ENCODE measurements at regions not wholly inside any gene's neighbourhood (a gene's known extent, or its start where the extent isn't known, plus 50 kb on each side); places are given as distances from the start of the nearest gene placed in this dataset.
"Not testable (repeated sequence)": the region's sequence is repeated elsewhere in the genome, so short reads cannot be mapped to it uniquely, and the experiment has no call there.

GRCh38 chr2:105539331-105539730 lies 140.5 kb upstream of the FHL2 start:
- Mint-ChIP-seq H3K27ac (no peak overlapping the region), H3K9me3 (no peaks in the 10 kb centered on the region), H3K4me3 (no peak overlapping the region), H3K27me3 (peaks cover 4% of the 10 kb centered on the region), H3K36me3 (ENCODE audit: low read depth) (no peaks in the 10 kb centered on the region), H3K4me1 (peaks cover 6% of the 10 kb centered on the region)
- CTCF ChIA-PET, result interaction anchor here (1.5 kb wide), 1 partner anchor 18 kb away, joined by 5 read pairs; no protein-coding TSS in a partner anchor
- DNase-seq, result no peak
- POLR2A ChIA-PET, result no interaction called here

- Mint-ChIP-seq H3K27me3 (peaks cover 4% of the 10 kb centered on the region), H3K9me3 (no peaks in the 10 kb centered on the region), H3K36me3 (ENCODE audit: low read depth) (no peaks in the 10 kb centered on the region), H3K4me3 (no peak overlapping the region), H3K4me1 (peaks cover 6% of the 10 kb centered on the region), H3K27ac (no peak overlapping the region)
- CTCF ChIA-PET, result interaction anchor here (1.5 kb wide), 1 partner anchor 18 kb away, joined by 5 read pairs; no protein-coding TSS in a partner anchor
- POLR2A ChIA-PET, result no interaction called here
- DNase-seq, result no peak
Measured at GRCh38 chr2:105538840-105539239, 140.0 kb upstream of the FHL2 start.

GRCh38 chr2:105537920-105538319 lies 139.1 kb upstream of the FHL2 start:
- Mint-ChIP-seq H3K27me3 (peaks cover 4% of the 10 kb centered on the region), H3K36me3 (ENCODE audit: low read depth) (no peaks in the 10 kb centered on the region), H3K9me3 (no peaks in the 10 kb centered on the region), H3K4me1 (peaks cover 6% of the 10 kb centered on the region), H3K4me3 (no peak overlapping the region), H3K27ac (no peak overlapping the region)
- DNase-seq, result no peak
- ChIA-PET POLR2A (interaction anchor here (0.6 kb wide), 1 partner anchor 123 kb away, joined by 3 read pairs; no protein-coding TSS in a partner anchor), CTCF (interaction anchor here (0.5 to 0.8 kb wide), 2 partner anchors 16 to 942 kb away, joined by 3 read pairs; no protein-coding TSS in a partner anchor)

- POLR2A ChIA-PET, result no interaction called here
Measured at GRCh38 chr2:105537466-105537865, 138.6 kb upstream of the FHL2 start.

GRCh38 chr2:105536175-105536574 lies 137.3 kb upstream of the FHL2 start:
- Mint-ChIP-seq H3K9me3 (no peaks in the 10 kb centered on the region), H3K4me1 (peaks cover 6% of the 10 kb centered on the region), H3K4me3 (no peak overlapping the region), H3K36me3 (ENCODE audit: low read depth) (no peaks in the 10 kb centered on the region), H3K27ac (no peak overlapping the region), H3K27me3 (peaks cover 4% of the 10 kb centered on the region)
- no peak for DNase-seq
- POLR2A ChIA-PET, result no interaction called here
- CTCF ChIA-PET, result no interaction called here

More at GRCh38 chr2:105537466-105537865, 138.6 kb upstream of the FHL2 start:
- H3K36me3 Mint-ChIP-seq (ENCODE audit: low read depth), result no peaks in the 10 kb centered on the region
- CTCF ChIA-PET, result interaction anchor here (0.5 to 0.8 kb wide), 2 partner anchors 16 to 943 kb away, joined by 3 read pairs; no protein-coding TSS in a partner anchor
- H3K27me3 Mint-ChIP-seq, result peaks cover 4% of the 10 kb centered on the region
- H3K9me3 Mint-ChIP-seq, result no peaks in the 10 kb centered on the region
- H3K27ac Mint-ChIP-seq, result no peak overlapping the region
- peaks cover 6% of the 10 kb centered on the region for H3K4me1 Mint-ChIP-seq
- no peak for DNase-seq
- no peak overlapping the region for H3K4me3 Mint-ChIP-seq

- POLR2A ChIA-PET, result not testable (repeated sequence)
Measured at GRCh38 chr2:105529258-105529657, 130.4 kb upstream of the FHL2 start.

GRCh38 chr2:105526000-105526925 lies 127.4 kb upstream of the FHL2 start:
- Mint-ChIP-seq H3K4me3 (no peak overlapping the region), H3K27me3 (peaks cover 12% of the 10 kb centered on the region), H3K9me3 (no peaks in the 10 kb centered on the region), H3K27ac (no peak overlapping the region), H3K36me3 (ENCODE audit: low read depth) (no peaks in the 10 kb centered on the region), H3K4me1 (no peaks in the 10 kb centered on the region)
- ChIA-PET POLR2A (no interaction called here), CTCF (interaction anchor here (1.0 kb wide), 1 partner anchor 15 kb away, joined by 4 read pairs; no protein-coding TSS in a partner anchor)
- DNase-seq, result no peak

More at GRCh38 chr2:105529258-105529657, 130.4 kb upstream of the FHL2 start:
- H3K36me3 Mint-ChIP-seq (ENCODE audit: low read depth); H3K27ac Mint-ChIP-seq; H3K9me3 Mint-ChIP-seq; H3K4me1 Mint-ChIP-seq; CTCF ChIA-PET; DNase-seq; H3K4me3 Mint-ChIP-seq: not testable (repeated sequence)
- H3K27me3 Mint-ChIP-seq, result peaks cover 12% of the 10 kb centered on the region

GRCh38 chr2:105525201-105525600 lies 126.3 kb upstream of the FHL2 start:
- no peaks in the 10 kb centered on the region for H3K4me1 Mint-ChIP-seq
- ChIA-PET POLR2A (no interaction called here), CTCF (interaction anchor here (0.5 to 1.0 kb wide), 2 partner anchors 16 to 1048 kb away, joined by 3 to 4 read pairs; no protein-coding TSS in a partner anchor)
- no peak overlapping the region for H3K27ac Mint-ChIP-seq
- DNase-seq, result no peak
- no peaks in the 10 kb centered on the region for H3K36me3 Mint-ChIP-seq (ENCODE audit: low read depth)
- H3K4me3 Mint-ChIP-seq, result no peak overlapping the region
- no peaks in the 10 kb centered on the region for H3K9me3 Mint-ChIP-seq
- H3K27me3 Mint-ChIP-seq, result peaks cover 12% of the 10 kb centered on the region

- DNase-seq, result no peak
- Mint-ChIP-seq H3K36me3 (ENCODE audit: low read depth) (no peaks in the 10 kb centered on the region), H3K4me3 (no peak overlapping the region), H3K27me3 (peaks cover 7% of the 10 kb centered on the region), H3K9me3 (no peaks in the 10 kb centered on the region), H3K4me1 (no peaks in the 10 kb centered on the region), H3K27ac (no peak overlapping the region)
- ChIA-PET CTCF (interaction anchor here (0.6 to 1.3 kb wide), 3 partner anchors 74 to 1079 kb away, joined by 3 read pairs; no protein-coding TSS in a partner anchor), POLR2A (no interaction called here)
Measured at GRCh38 chr2:105522645-105523044, 123.8 kb upstream of the FHL2 start.

GRCh38 chr2:105521616-105522015 lies 122.8 kb upstream of the FHL2 start:
- no peaks in the 10 kb centered on the region for H3K36me3 Mint-ChIP-seq (ENCODE audit: low read depth)
- H3K4me1 Mint-ChIP-seq, result no peaks in the 10 kb centered on the region

GRCh38 chr2:105521176-105521575 lies 122.3 kb upstream of the FHL2 start:
- no peak for DNase-seq
- no peak overlapping the region for H3K4me3 Mint-ChIP-seq
- no peaks in the 10 kb centered on the region for H3K9me3 Mint-ChIP-seq
- POLR2A ChIA-PET, result no interaction called here
- no peaks in the 10 kb centered on the region for H3K36me3 Mint-ChIP-seq (ENCODE audit: low read depth)
- CTCF ChIA-PET, result interaction anchor here (1.1 to 1.4 kb wide), 4 partner anchors 18 to 152 kb away, joined by 3 to 5 read pairs (median 4); no protein-coding TSS in a partner anchor
- no peaks in the 10 kb centered on the region for H3K27me3 Mint-ChIP-seq
- H3K4me1 Mint-ChIP-seq, result no peaks in the 10 kb centered on the region
- no peak overlapping the region for H3K27ac Mint-ChIP-seq

More at GRCh38 chr2:105521616-105522015, 122.8 kb upstream of the FHL2 start:
- ChIA-PET POLR2A (no interaction called here), CTCF (interaction anchor here (1.1 to 1.4 kb wide), 4 partner anchors 17 to 153 kb away, joined by 3 to 5 read pairs (median 4); no protein-coding TSS in a partner anchor)
- DNase-seq, result no peak
- Mint-ChIP-seq H3K27ac (no peak overlapping the region), H3K9me3 (no peaks in the 10 kb centered on the region), H3K4me3 (no peak overlapping the region), H3K27me3 (no peaks in the 10 kb centered on the region)

- no peak overlapping the region for H3K27ac Mint-ChIP-seq
- POLR2A ChIA-PET, result no interaction called here
- CTCF ChIA-PET, result interaction anchor here (0.8 to 1.5 kb wide), 2 partner anchors 59 to 112 kb away, joined by 3 to 7 read pairs; no protein-coding TSS in a partner anchor
- no peak for DNase-seq
- peaks cover 1% of the 10 kb centered on the region for H3K27me3 Mint-ChIP-seq
- H3K36me3 Mint-ChIP-seq (ENCODE audit: low read depth), result no peaks in the 10 kb centered on the region
- no peak overlapping the region for H3K4me3 Mint-ChIP-seq
- H3K9me3 Mint-ChIP-seq, result no peaks in the 10 kb centered on the region
- no peaks in the 10 kb centered on the region for H3K4me1 Mint-ChIP-seq
Measured at GRCh38 chr2:105519516-105519915, 120.7 kb upstream of the FHL2 start.

- Mint-ChIP-seq H3K27ac (no peak overlapping the region), H3K4me3 (no peak overlapping the region), H3K27me3 (peaks cover 1% of the 10 kb centered on the region), H3K36me3 (ENCODE audit: low read depth) (no peaks in the 10 kb centered on the region), H3K4me1 (no peaks in the 10 kb centered on the region), H3K9me3 (no peaks in the 10 kb centered on the region)
- POLR2A ChIA-PET, result no interaction called here
- CTCF ChIA-PET, result interaction anchor here (0.8 to 1.5 kb wide), 2 partner anchors 60 to 111 kb away, joined by 3 to 7 read pairs; no protein-coding TSS in a partner anchor
- no peak for DNase-seq
Measured at GRCh38 chr2:105518897-105519296, 120.0 kb upstream of the FHL2 start.
